Body of pancreas (tissue), 4 donors: ENCODE measurements at regions not wholly inside any gene's neighbourhood (a gene's known extent, or its start where the extent isn't known, plus 50 kb on each side); places are given as distances from the start of the nearest gene placed in this dataset.

Source experiments
- CTCF ChIP-seq, 7 experiments: fragments of 450-650 bp in 4 of 7; fragments of 200-600 bp in 3 of 7; sonication (generic) in 3 of 7; IDR thresholded peaks; one replicate each; pipeline ENCODE4 v1.5.1; 2016 to 2019; ENCODE audit warnings: antibody characterized with exemption in 7 of 7
- POLR2A ChIP-seq, 3 donors: fragments of 450-650 bp; IDR thresholded peaks; one replicate each; pipeline ENCODE4 v1.6.1; 2016; ENCODE audit warnings: antibody characterized with exemption in 3 of 3, mild to moderate bottlenecking in 2 of 3

- no peak for TF ChIP-seq POLR2A (IDR thresholded peaks at IDR 0.05)
- TF ChIP-seq CTCF (IDR thresholded peaks at IDR 0.05) = no peak
Observed at GRCh38 chr5:91486638-91487037, 103.5 kb upstream of the ARRDC3 start.
